Liver (tissue), 8 donors: ENCODE measurements at regions not wholly inside any gene's neighbourhood (a gene's known extent, or its start where the extent isn't known, plus 50 kb on each side); places are given as distances from the start of the nearest gene placed in this dataset.

ENCODE experiments used
- DNase-seq: peaks from one replicate; pipeline ENCODE4 v3.0.0-alpha.2; 2017; ENCODE audit warnings: low spot score
- H3K27ac ChIP-seq, 2 donors: one replicate each; pipeline ENCODE4 v1.7.0; 2013; ENCODE audit warnings: inconsistent platforms in 2 of 2, low read length in 2 of 2, control low read depth in 1 of 2, low read depth in 1 of 2, mild to moderate bottlenecking in 1 of 2
- H3K27me3 ChIP-seq, 4 donors: one replicate each; pipeline versions ENCODE4 v1.6.1 to v1.7.0; 2013; ENCODE audit warnings: low read length in 3 of 4, inconsistent platforms in 1 of 4, mild to moderate bottlenecking in 1 of 4, moderate library complexity in 1 of 4; ENCODE audit not compliant: control insufficient read depth in 4 of 4, insufficient read depth in 4 of 4
- H3K36me3 ChIP-seq, 4 donors: one replicate each; pipeline versions ENCODE4 v1.6.1 to v1.7.0; 2013; ENCODE audit warnings: low read length in 3 of 4, mild to moderate bottlenecking in 3 of 4, low read depth in 1 of 4, moderate library complexity in 1 of 4; ENCODE audit not compliant: control insufficient read depth in 4 of 4, insufficient read depth in 3 of 4
- H3K4me1 ChIP-seq, 4 donors: one replicate each; pipeline versions ENCODE4 v1.6.1 to v1.7.0; 2013; ENCODE audit warnings: low read length in 3 of 4, mild to moderate bottlenecking in 3 of 4, moderate library complexity in 1 of 4; ENCODE audit not compliant: control insufficient read depth in 4 of 4, insufficient read depth in 4 of 4
- H3K4me3 ChIP-seq, 3 donors: one replicate each; pipeline versions ENCODE4 v1.6.1 to v1.7.0; 2013; ENCODE audit warnings: low read length in 3 of 3, control low read depth in 1 of 3, low read depth in 1 of 3, mild to moderate bottlenecking in 1 of 3
- H3K9ac ChIP-seq, 2 donors: one replicate each; pipeline ENCODE4 v1.7.0; 2013; ENCODE audit warnings: low read length in 2 of 2, mild to moderate bottlenecking in 2 of 2, moderate library complexity in 2 of 2, control low read depth in 1 of 2, low read depth in 1 of 2
- H3K9me3 ChIP-seq, 4 donors: one replicate each; pipeline versions ENCODE4 v1.6.1 to v1.7.0; 2013; ENCODE audit warnings: low read length in 3 of 4; ENCODE audit not compliant: control insufficient read depth in 4 of 4
- ATF3 ChIP-seq: IDR thresholded peaks from 2 replicates; pipeline ENCODE4 v1.6.1; 2016; ENCODE audit warnings: antibody characterized with exemption
- CTCF ChIP-seq: fragments of 150-350 bp; IDR thresholded peaks from 2 replicates; pipeline ENCODE4 v1.5.1; 2017; ENCODE audit warnings: improper control_type of control experiment, low read depth, low read length; ENCODE audit not compliant: missing input control
- EGR1 ChIP-seq, 2 donors: IDR thresholded peaks; 2 replicates each; pipeline ENCODE4 v1.6.1; 2016 to 2018; ENCODE audit warnings: antibody characterized with exemption in 2 of 2, low read depth in 2 of 2
- FOXA1 ChIP-seq: IDR thresholded peaks from 2 replicates; pipeline ENCODE4 v1.6.1; 2016; ENCODE audit warnings: antibody characterized with exemption
- FOXA2 ChIP-seq: IDR thresholded peaks from 2 replicates; pipeline ENCODE4 v1.6.1; 2016; ENCODE audit warnings: antibody characterized with exemption
- GABPA ChIP-seq, 2 donors: IDR thresholded peaks in 1 of 2; conservative IDR thresholded peaks in 1 of 2; 2 replicates each; pipeline ENCODE4 v1.6.1; 2016; ENCODE audit warnings: antibody characterized with exemption in 2 of 2, mild to moderate bottlenecking in 1 of 2, moderate library complexity in 1 of 2
- HNF4A ChIP-seq, 2 donors: conservative IDR thresholded peaks; 2 replicates each; pipeline ENCODE4 v1.6.1; 2016; ENCODE audit warnings: antibody characterized with exemption in 2 of 2, mild to moderate bottlenecking in 2 of 2
- HNF4G ChIP-seq: IDR thresholded peaks from 2 replicates; pipeline ENCODE4 v1.6.1; 2016; ENCODE audit warnings: antibody characterized with exemption
- JUND ChIP-seq, 2 donors: IDR thresholded peaks; 2 replicates each; pipeline ENCODE4 v1.6.1; 2016; ENCODE audit warnings: antibody characterized with exemption in 2 of 2
- MAX ChIP-seq: IDR thresholded peaks from 2 replicates; pipeline ENCODE4 v1.6.1; 2016; ENCODE audit warnings: antibody characterized with exemption
- NR2F2 ChIP-seq: IDR thresholded peaks from 2 replicates; pipeline ENCODE4 v1.6.1; 2016; ENCODE audit warnings: antibody characterized with exemption
- RAD21 ChIP-seq, 2 donors: IDR thresholded peaks; 2 replicates each; pipeline ENCODE4 v1.6.1; 2016; ENCODE audit warnings: antibody characterized with exemption in 2 of 2, mild to moderate bottlenecking in 2 of 2
- RXRA ChIP-seq, 2 donors: IDR thresholded peaks; 2 replicates each; pipeline ENCODE4 v1.6.1; 2017 to 2018; ENCODE audit warnings: antibody characterized with exemption in 2 of 2, mild to moderate bottlenecking in 1 of 2
- SP1 ChIP-seq: IDR thresholded peaks from 2 replicates; pipeline ENCODE4 v1.6.1; 2018; ENCODE audit warnings: antibody characterized with exemption, mild to moderate bottlenecking
- TAF1 ChIP-seq: conservative IDR thresholded peaks from 2 replicates; pipeline ENCODE4 v1.6.1; 2016; ENCODE audit warnings: antibody characterized with exemption, mild to moderate bottlenecking
- YY1 ChIP-seq: IDR thresholded peaks from 2 replicates; pipeline ENCODE4 v1.6.1; 2016; ENCODE audit warnings: antibody characterized with exemption, mild to moderate bottlenecking
- ZBTB33 ChIP-seq: IDR thresholded peaks from 2 replicates; pipeline ENCODE4 v1.6.1; 2016; ENCODE audit warnings: antibody characterized with exemption
- WGBS: extraction: QIAGEN DNeasy Blood & Tissue Kit; methylation state at CpG from one replicate; pipeline ENCODE4 v1.1.7; 2013; 5-methylcytosine and 5-hydroxymethylcytosine counted together
- donor health status: healthy.
- donor health status: healthy.
- donor health status: healthy.
- donor health status: healthy.
- donor health status: healthy.

DNA sequence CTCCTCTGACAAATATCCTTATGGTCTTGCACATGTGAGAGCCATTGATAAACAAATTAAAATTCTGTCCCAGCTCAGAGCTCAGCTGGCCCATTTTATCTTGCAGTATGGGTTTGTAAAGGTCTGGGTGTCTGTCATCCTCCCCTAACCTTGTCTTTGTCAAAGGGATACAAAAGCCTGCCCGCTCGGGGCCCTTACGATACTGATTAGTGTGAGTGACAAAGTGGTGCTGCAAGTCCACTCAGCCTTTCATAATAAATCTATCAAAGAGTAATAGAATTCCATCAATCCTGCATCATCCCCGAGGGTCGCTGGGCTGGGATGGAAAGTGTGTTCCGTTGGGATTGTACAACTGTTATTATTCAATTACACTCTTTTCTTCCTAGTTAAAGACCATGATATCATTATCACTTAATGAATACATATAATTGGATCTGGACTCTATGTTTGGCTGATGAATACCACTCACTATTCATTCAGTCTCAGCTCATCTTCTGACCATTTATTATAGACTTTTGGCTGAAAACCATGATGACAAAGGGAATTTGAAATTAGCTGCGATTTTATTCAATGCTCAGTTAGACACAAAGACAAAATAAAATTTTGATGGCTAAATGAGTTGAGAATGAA is 122.5 kb upstream of the FOXD3 start:
- DNase-seq, result no peak
- TF ChIP-seq RXRA (IDR thresholded peaks at IDR 0.05), result no peak
- TF ChIP-seq ATF3, result no peak
- no peak for TF ChIP-seq MAX
- TF ChIP-seq TAF1, result no peak
- no peak for TF ChIP-seq GABPA (IDR thresholded peaks at IDR 0.05 in 1 of 2, conservative IDR thresholded peaks at IDR 0.05 in 1 of 2)
- no peak for TF ChIP-seq RAD21 (IDR thresholded peaks at IDR 0.05)
- TF ChIP-seq CTCF, result no peak
- TF ChIP-seq NR2F2, result no peak
- TF ChIP-seq FOXA2, result no peak
- TF ChIP-seq YY1, result no peak
- TF ChIP-seq HNF4A (conservative IDR thresholded peaks at IDR 0.05), result no peak
- no peak for TF ChIP-seq EGR1 (IDR thresholded peaks at IDR 0.05; ENCODE audit: low read depth in 2 of 2)
- no peak for TF ChIP-seq ZBTB33
- TF ChIP-seq JUND (IDR thresholded peaks at IDR 0.05), result no peak
- TF ChIP-seq HNF4G, result no peak
- TF ChIP-seq SP1, result no peak
- TF ChIP-seq FOXA1, result no peak
- no peak overlapping the region for H3K4me3 ChIP-seq
- no peaks in the 10 kb centered on the region for H3K4me1 ChIP-seq
- H3K9me3 ChIP-seq, result no peaks in the 10 kb centered on the region
- WGBS, result 36% methylated on average over 7 of the region's 7 CpGs
- no peak overlapping the region for H3K9ac ChIP-seq
- H3K36me3 ChIP-seq, result no peaks in the 10 kb centered on the region
- peaks cover 0 to 8% (median under 1%) of the 10 kb centered on the region in 4 donors for H3K27me3 ChIP-seq
- H3K27ac ChIP-seq, result no peak overlapping the region

- Histone ChIP-seq H3K4me1 (no peaks in the 10 kb centered on the region), H3K36me3 (no peaks in the 10 kb centered on the region), H3K27me3 (peaks cover 0 to 8% (median 2%) of the 10 kb centered on the region in 4 donors), H3K27ac (no peak overlapping the region), H3K4me3 (no peak overlapping the region), H3K9me3 (no peaks in the 10 kb centered on the region), H3K9ac (no peak overlapping the region)
- TF ChIP-seq EGR1 (IDR thresholded peaks at IDR 0.05; ENCODE audit: low read depth in 2 of 2) (no peak), NR2F2 (no peak), RAD21 (IDR thresholded peaks at IDR 0.05) (no peak), CTCF (no peak), MAX (no peak), GABPA (IDR thresholded peaks at IDR 0.05 in 1 of 2, conservative IDR thresholded peaks at IDR 0.05 in 1 of 2) (no peak)
- 36% methylated on average over 3 of the region's 3 CpGs for WGBS
- no peak for DNase-seq
Observed at GRCh38 chr1:63200676-63201075, 121.7 kb upstream of the FOXD3 start.
